Psoas muscle (tissue), 7 donors: ENCODE measurements at regions not wholly inside any gene's neighbourhood (a gene's known extent, or its start where the extent isn't known, plus 50 kb on each side); places are given as distances from the start of the nearest gene placed in this dataset.

Experiments used
- ATAC-seq, 4 donors: fragments of 200-7000 bp; cut with Tn5 transposase; one replicate each; pipeline ENCODE4 v1.9.1; 2020; ENCODE audit warnings: moderate library complexity in 3 of 4, mild to moderate bottlenecking in 2 of 4
- DNase-seq, 2 donors: peaks; one replicate each; pipeline ENCODE4 v3.0.0-alpha.2; 2020
- H3K27ac ChIP-seq: fragments of 200-600 bp; one replicate; pipeline ENCODE4 v1.8.0; 2022
- H3K27me3 ChIP-seq, 3 donors: fragments of 200-600 bp in 1 of 3; one replicate each; pipeline versions ENCODE4 v1.6.1 to v1.8.0; 2013 to 2022; ENCODE audit warnings: low read length in 2 of 3, mild to moderate bottlenecking in 2 of 3, moderate library complexity in 1 of 3; ENCODE audit not compliant: insufficient read depth in 3 of 3
- H3K36me3 ChIP-seq, 2 donors: fragments of 200-600 bp in 1 of 2; one replicate each; pipeline versions ENCODE4 v1.6.1 to v1.8.0; 2013 to 2022; ENCODE audit warnings: low read depth in 1 of 2, mild to moderate bottlenecking in 1 of 2, moderate library complexity in 1 of 2; ENCODE audit not compliant: insufficient read depth in 1 of 2
- H3K4me1 ChIP-seq: fragments of 200-600 bp; one replicate; pipeline ENCODE4 v1.8.0; 2022
- H3K4me3 ChIP-seq: fragments of 200-600 bp; one replicate; pipeline ENCODE4 v1.8.0; 2022; ENCODE audit warnings: mild to moderate bottlenecking
- H3K9me3 ChIP-seq: fragments of 200-600 bp; one replicate; pipeline ENCODE4 v1.8.0; 2022
- WGBS, 3 donors: extraction: QIAGEN DNeasy Blood & Tissue Kit; methylation state at CpG; one replicate each; pipeline versions ENCODE4 v1.1.6 to v1.1.7; 2013; 5-methylcytosine and 5-hydroxymethylcytosine counted together
- intact Hi-C, 2 donors: fragments of 100-400 bp; cut with DNase I; formaldehyde crosslinking; loops; one replicate each; pipeline versions ENCODE4 v1.11.0 to v1.14.2; 2022
- TF ChIP-seq, protein P1 (sequence below): fragments of 200-600 bp; IDR thresholded peaks from one replicate; pipeline ENCODE4 v1.8.0; 2022; ENCODE audit warnings: antibody characterized with exemption
- donor health status: healthy with polysubstance abuse.
- donor health status: DM: no; HTN: no; CAD: no; lungs with moderate emphysema.
- donor health status: Bipolar disorder and iron deficiency.
- donor health status: healthy.
- donor health status: DM: yes; HTN: yes; CAD: no.
- donor health status: DM: no; HTN: no; CAD: no.
- donor health status: DM: yes; HTN: yes; CAD: no.

DNA sequence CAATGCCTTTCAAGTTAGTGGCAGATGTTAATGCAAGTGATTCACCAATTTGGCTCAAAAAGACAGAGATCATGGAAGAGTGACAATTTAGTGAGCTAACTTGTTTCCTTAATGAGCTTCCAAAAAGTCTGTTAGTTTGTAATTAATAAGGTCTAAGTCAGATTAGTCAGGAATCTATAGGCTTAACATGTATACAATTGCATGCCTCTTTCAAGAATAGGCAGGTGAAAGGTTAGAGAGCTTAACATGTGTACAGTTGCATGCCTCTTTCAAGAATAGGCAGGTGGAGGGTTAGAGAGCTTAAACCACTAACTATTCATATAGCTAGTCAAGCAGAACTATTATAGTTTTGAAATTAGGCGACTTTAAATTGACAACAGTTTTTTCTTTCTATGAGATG is 663.8 kb downstream of the C12orf50 start:
- no peak for ATAC-seq
- Histone ChIP-seq H3K27ac (no peak overlapping the region), H3K9me3 (no peaks in the 10 kb centered on the region), H3K4me3 (no peak overlapping the region), H3K4me1 (no peaks in the 10 kb centered on the region), H3K27me3 (no peaks in the 10 kb centered on the region), H3K36me3 (no peaks in the 10 kb centered on the region)
- DNase-seq: no peak
- TF ChIP-seq, protein P1, sequence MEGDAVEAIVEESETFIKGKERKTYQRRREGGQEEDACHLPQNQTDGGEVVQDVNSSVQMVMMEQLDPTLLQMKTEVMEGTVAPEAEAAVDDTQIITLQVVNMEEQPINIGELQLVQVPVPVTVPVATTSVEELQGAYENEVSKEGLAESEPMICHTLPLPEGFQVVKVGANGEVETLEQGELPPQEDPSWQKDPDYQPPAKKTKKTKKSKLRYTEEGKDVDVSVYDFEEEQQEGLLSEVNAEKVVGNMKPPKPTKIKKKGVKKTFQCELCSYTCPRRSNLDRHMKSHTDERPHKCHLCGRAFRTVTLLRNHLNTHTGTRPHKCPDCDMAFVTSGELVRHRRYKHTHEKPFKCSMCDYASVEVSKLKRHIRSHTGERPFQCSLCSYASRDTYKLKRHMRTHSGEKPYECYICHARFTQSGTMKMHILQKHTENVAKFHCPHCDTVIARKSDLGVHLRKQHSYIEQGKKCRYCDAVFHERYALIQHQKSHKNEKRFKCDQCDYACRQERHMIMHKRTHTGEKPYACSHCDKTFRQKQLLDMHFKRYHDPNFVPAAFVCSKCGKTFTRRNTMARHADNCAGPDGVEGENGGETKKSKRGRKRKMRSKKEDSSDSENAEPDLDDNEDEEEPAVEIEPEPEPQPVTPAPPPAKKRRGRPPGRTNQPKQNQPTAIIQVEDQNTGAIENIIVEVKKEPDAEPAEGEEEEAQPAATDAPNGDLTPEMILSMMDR: no peak
- 95 to 100% (median 95%) methylated on average over 1 of the region's 1 CpG for WGBS, 3 donors
- intact Hi-C loops: no loop called here

DNA sequence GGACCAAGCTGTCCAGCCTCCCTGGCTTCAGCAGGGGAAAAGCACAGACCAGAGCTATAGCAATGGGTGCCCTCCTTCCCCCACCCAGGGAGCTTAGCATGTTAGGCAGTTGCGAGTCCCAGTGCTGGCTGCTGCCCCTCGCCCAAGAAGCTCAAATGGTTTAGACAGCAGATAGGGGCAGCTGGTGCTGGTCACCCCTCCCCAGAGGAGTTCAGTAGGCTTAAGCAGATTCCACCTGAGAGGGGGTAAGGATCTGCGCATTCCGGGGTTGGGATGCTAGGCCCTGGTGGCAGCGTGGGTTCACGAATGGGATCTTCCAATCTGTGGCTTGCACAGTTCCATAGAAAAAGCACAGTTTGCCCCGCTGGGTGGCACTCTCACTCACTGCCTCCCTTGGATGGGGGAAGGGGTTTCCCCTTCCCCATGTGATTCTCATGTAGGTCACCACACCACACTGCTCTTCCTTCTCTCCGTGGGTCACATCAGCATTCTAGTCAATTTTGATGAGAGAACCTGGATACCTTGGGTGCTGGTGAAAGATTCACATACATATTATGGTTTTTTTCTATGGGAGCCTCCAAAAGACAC is 665.6 kb downstream of the C12orf50 start:
- TF ChIP-seq, protein P1: no peak
- Histone ChIP-seq H3K4me1 (no peaks in the 10 kb centered on the region), H3K27ac (no peak overlapping the region), H3K36me3 (no peaks in the 10 kb centered on the region), H3K9me3 (peaks cover 5% of the 10 kb centered on the region), H3K4me3 (no peak overlapping the region), H3K27me3 (no peaks in the 10 kb centered on the region)
- 92 to 95% (median 93%) methylated on average over 8 of the region's 8 CpGs for WGBS, 3 donors
- ATAC-seq (no peak), DNase-seq (no peak)
- intact Hi-C loops: no loop called here

DNA sequence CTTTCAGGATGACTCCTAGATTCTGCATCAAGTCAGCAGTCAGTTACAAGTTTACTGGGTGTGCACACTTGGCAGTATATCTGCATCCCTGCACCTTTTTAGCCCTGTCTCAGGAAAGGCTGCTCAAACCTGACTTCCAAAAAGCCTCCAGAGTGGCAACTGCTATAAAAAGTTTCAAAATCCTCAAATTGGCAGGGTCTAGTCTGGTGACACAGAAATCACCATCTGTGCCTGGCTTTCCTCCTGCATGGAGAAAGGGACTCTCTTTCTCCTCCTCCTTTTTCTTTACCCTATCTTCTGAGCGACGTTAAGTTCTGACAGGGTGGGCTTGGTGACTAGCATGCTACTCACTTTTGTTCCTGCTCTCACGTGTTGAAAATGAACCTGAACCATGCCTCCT is 679.5 kb downstream of the C12orf50 start:
- ATAC-seq (no peak), DNase-seq (no peak)
- no peaks in the 10 kb centered on the region for H3K4me1 ChIP-seq
- intact Hi-C loops: no loop called here
- H3K9me3 ChIP-seq: no peaks in the 10 kb centered on the region
- 42 to 44% (median 44%) methylated on average over 3 of the region's 3 CpGs for WGBS, 3 donors
- TF ChIP-seq, protein P1: no peak
- no peaks in the 10 kb centered on the region for H3K36me3 ChIP-seq
- H3K4me3 ChIP-seq: no peak overlapping the region
- no peaks in the 10 kb centered on the region for H3K27me3 ChIP-seq
- no peak overlapping the region for H3K27ac ChIP-seq

- ATAC-seq (no peak), DNase-seq (no peak)
- TF ChIP-seq, protein P1: no peak
- H3K27ac ChIP-seq: no peak overlapping the region
- intact Hi-C loops: no loop called here
- no peaks in the 10 kb centered on the region for H3K9me3 ChIP-seq
- no peaks in the 10 kb centered on the region for H3K4me1 ChIP-seq
- 88 to 90% (median 89%) methylated on average over 3 of the region's 3 CpGs for WGBS, 3 donors
- H3K4me3 ChIP-seq: no peak overlapping the region
- H3K36me3 ChIP-seq: no peaks in the 10 kb centered on the region
- no peaks in the 10 kb centered on the region for H3K27me3 ChIP-seq
These were observed 681.1 kb downstream of the C12orf50 start for GRCh38 chr12:87348071-87348470.

DNA sequence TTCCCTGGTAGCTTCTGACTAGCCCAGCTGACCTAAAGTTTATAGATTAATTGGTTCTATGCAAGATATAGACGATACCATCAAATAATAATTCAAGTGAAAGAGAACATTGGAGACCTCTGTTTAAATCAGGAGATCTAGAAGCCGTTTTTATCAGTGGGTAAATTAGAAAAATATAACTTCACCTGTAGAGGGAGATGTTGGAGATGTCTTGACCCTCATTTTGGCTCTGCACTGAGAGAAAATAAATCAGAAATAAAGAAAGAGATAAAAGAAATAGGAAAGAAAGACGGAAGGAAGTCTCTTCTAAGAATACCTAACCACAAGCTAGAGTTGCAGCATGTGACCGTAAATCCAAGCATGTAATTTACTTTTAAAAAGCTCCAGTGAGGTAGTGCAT is 684.5 kb downstream of the C12orf50 start:
- 68 to 69% (median 68%) methylated on average over 4 of the region's 4 CpGs for WGBS, 3 donors
- DNase-seq (no peak), ATAC-seq (no peak)
- TF ChIP-seq, protein P1: no peak
- no peaks in the 10 kb centered on the region for H3K9me3 ChIP-seq
- no peaks in the 10 kb centered on the region for H3K36me3 ChIP-seq
- no peaks in the 10 kb centered on the region for H3K27me3 ChIP-seq
- H3K4me3 ChIP-seq: no peak overlapping the region
- intact Hi-C loops: no loop called here
- no peaks in the 10 kb centered on the region for H3K4me1 ChIP-seq
- H3K27ac ChIP-seq: no peak overlapping the region
